ENCODE measurements at regions not wholly inside any gene's neighbourhood (a gene's known extent, or its start where the extent isn't known, plus 50 kb on each side); places are given as distances from the start of the nearest gene placed in this dataset.

GRCh38 chr4:111031001-111031579, 408.2 kb upstream of the PITX2 start:
- TF ChIP-seq CTCF (IDR thresholded peaks at IDR 0.05) (no peak), RAD21 (conservative IDR thresholded peaks at IDR 0.05 in 1 of 2, IDR thresholded peaks at IDR 0.05 in 1 of 2) (no peak)
